GM21515 (cell line): ENCODE measurements at regions not wholly inside any gene's neighbourhood (a gene's known extent, or its start where the extent isn't known, plus 50 kb on each side); places are given as distances from the start of the nearest gene placed in this dataset.
"Not testable (repeated sequence)": the region's sequence is repeated elsewhere in the genome, so short reads cannot be mapped to it uniquely, and the experiment has no call there.

Experiments
- ATAC-seq: cut with Tn5 transposase; IDR thresholded peaks from one replicate; pipeline ENCODE4 v1.9.1; 2021; ENCODE audit not compliant: unreplicated experiment

GRCh38 chr2:175832866-175833265 lies 169.2 kb downstream of the LNPK start:
- no peak for ATAC-seq

- ATAC-seq, result no peak
Measured at GRCh38 chr2:175829741-175830140, 172.3 kb downstream of the LNPK start.

GRCh38 chr2:175827856-175828255 lies 174.2 kb downstream of the LNPK start:
- no peak for ATAC-seq

DNA sequence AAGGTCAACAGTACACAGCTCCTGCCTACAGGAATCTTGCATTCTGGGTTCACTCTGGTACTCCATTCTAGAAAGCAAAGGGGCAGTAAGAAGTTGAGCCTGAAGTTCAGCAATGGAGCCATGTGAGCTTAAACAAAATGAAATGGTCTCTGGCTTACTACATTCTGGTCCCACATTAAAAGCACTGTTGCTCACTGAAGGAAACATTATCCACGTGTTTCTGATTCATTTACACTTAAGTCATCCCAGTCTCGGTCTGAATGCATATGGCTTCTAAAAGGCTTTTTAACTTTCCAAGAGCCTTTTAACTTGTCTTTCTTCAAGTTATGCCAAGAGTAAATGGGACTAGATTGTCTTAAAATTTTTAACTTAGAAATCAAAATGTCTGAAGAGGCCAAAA lies 177.8 kb downstream of the LNPK start:
- ATAC-seq, result no peak

DNA sequence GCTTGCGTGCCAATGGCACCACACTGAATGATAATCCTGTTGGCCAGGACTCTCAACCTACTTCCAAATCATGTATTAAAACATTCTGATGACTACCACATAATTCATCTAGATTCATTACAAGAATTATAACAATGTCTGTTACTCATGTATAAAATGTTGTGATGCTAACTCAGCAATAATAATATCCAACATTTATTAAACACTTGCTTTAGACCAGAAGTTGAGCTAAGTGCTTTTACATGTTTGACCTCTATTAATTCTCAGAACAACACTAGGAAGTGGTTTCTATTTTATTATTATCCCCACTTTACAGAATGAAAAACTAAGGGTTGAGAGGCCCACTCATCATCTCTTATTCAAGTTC lies 178.4 kb downstream of the LNPK start:
- ATAC-seq, result no peak

- no peak for ATAC-seq
Measured at GRCh38 chr2:175823002-175823706, 178.9 kb downstream of the LNPK start.

- ATAC-seq, result no peak
Measured at GRCh38 chr2:175817221-175817620, 184.8 kb downstream of the LNPK start.

- ATAC-seq, result no peak
Measured at GRCh38 chr2:175815537-175815936, 186.5 kb downstream of the LNPK start.

- ATAC-seq, result no peak
Measured at GRCh38 chr2:175811971-175812370, 190.1 kb downstream of the LNPK start.

- ATAC-seq, result no peak
Measured at GRCh38 chr2:175808858-175809257, 193.2 kb downstream of the LNPK start.

GRCh38 chr2:175808078-175808477 lies 194.0 kb downstream of the LNPK start:
- ATAC-seq, result no peak

DNA sequence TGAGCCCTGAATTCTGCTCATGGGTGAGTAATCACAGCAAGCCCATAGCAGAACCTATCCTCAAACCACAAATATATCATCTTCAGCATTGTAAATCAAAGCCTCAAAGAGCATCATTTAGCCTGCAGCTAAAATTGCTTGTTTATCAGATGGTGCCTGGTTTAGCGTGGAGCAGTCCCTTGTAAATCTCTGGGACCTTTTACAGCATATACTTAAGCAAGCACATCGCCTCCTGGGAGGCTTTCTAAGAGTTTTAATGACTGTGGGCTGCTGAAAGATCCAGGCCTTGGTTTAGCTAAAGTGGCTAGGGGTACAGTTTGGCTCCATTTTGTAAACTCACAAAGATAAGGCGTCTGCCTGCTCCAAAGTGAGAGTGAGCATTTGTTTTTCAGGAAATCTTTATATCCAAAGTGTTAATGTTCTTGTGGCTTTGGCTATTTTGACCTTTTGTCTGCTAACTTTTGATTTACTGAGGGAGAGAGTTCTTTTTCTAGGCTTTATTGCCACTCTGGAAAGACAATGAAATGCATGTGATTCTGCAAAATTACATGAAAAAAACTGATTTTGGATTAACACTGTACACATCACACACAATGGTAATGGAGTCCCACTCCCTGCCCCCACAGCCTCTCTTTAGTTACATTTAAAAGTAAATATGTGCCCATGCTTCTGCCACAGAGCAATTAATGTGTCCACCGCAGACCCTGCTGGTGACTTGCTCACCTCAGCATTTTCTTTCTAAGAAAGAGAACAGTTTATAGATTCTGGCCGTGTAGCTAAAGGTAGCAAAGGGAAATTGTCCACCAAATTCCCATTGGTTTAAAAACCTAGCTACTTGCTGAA lies 194.8 kb downstream of the LNPK start:
- no peak for ATAC-seq

- no peak for ATAC-seq
Measured at GRCh38 chr2:175806570-175806969, 195.5 kb downstream of the LNPK start.

- no peak for ATAC-seq
Measured at GRCh38 chr2:175806125-175806490, 196.0 kb downstream of the LNPK start.

GRCh38 chr2:175805442-175806124 lies 196.5 kb downstream of the LNPK start:
- ATAC-seq, result no peak

DNA sequence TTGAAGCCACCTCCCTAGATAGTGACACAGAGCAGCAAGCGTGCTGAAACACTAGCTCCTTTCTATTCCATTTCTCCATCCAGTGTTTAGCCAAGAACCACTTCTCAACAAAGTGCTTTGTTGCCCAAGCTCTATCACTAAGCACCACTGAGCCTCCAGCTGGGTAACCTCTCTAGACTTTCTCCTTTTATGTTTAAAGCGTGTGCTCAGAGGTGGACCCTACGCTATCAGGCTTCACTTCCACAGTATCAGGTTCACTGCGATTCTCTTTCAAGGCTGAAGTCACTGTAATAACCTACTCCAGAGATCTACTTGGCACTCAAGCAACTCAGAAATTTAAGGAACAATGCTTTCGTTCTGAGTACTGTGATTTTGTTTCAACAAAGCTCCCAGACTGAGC lies 197.9 kb downstream of the LNPK start:
- ATAC-seq, result no peak

GRCh38 chr2:175796422-175796821 lies 205.6 kb downstream of the LNPK start:
- not testable (repeated sequence) for ATAC-seq

- ATAC-seq, result no peak
Measured at GRCh38 chr2:175793648-175794047, 208.4 kb downstream of the LNPK start.

DNA sequence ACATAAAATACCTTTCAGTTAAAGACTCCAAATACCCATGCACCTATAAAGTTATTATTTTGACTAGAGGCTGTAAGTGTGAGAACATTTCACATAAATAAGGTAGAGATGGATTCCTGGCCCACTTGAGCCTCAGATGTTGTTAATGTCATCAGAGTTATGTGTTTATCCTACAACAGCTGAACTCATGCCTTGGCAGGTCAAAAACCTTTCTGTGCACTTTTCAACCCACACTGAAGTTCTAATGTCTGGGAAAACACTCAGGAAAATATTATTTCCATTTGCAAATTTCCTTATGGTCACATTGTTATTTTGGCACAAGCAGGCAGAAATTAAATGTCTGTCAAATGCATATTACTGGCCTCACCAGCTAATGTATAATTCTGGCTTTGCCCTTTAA lies 209.2 kb downstream of the LNPK start:
- ATAC-seq, result no peak

DNA sequence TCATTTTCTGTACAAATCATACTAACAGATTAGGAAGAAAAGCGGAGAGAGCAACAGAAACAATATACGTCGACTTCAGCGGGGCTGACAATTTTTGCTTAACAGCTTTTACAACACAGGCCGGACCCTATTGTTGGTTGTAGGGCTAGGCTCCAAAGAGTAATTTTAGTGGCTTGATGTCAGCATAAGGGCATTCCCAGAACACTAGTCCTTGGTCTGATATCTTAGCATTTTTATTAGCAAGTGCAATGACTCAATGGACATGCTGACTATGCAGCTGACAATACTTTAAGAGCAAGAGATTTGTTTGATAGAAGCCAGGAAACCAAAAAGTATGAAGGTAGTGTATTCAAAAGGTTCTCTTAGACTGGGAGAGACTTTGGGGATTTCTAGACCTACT lies 209.9 kb downstream of the LNPK start:
- ATAC-seq, result no peak

- ATAC-seq, result no peak
Measured at GRCh38 chr2:175786471-175787124, 215.5 kb downstream of the LNPK start.
